Body of pancreas (tissue), 4 donors: ENCODE measurements at regions not wholly inside any gene's neighbourhood (a gene's known extent, or its start where the extent isn't known, plus 50 kb on each side); places are given as distances from the start of the nearest gene placed in this dataset.

Experiments used
- CTCF ChIP-seq, 7 experiments: fragments of 450-650 bp in 4 of 7; fragments of 200-600 bp in 3 of 7; sonication (generic) in 3 of 7; IDR thresholded peaks; one replicate each; pipeline ENCODE4 v1.5.1; 2016 to 2019; ENCODE audit warnings: antibody characterized with exemption in 7 of 7
- POLR2A ChIP-seq, 3 donors: fragments of 450-650 bp; IDR thresholded peaks; one replicate each; pipeline ENCODE4 v1.6.1; 2016; ENCODE audit warnings: antibody characterized with exemption in 3 of 3, mild to moderate bottlenecking in 2 of 3

- TF ChIP-seq POLR2A (IDR thresholded peaks at IDR 0.05): no peak
- no peak for TF ChIP-seq CTCF (IDR thresholded peaks at IDR 0.05)
Measured at GRCh38 chr12:127411981-127412380, 855.0 kb upstream of the TMEM132C start.
